Vagina (tissue), 2 donors: ENCODE measurements at regions not wholly inside any gene's neighbourhood (a gene's known extent, or its start where the extent isn't known, plus 50 kb on each side); places are given as distances from the start of the nearest gene placed in this dataset.

Experiments used
- DNase-seq, 2 donors: peaks; one replicate each; pipeline ENCODE4 v3.0.0-alpha.2; 2017; ENCODE audit errors: extremely low spot score in 2 of 2
- H3K27ac ChIP-seq: fragments of 200-600 bp; sonication (generic); one replicate; pipeline ENCODE4 v1.5.1; 2019
- H3K27me3 ChIP-seq: fragments of 200-600 bp; sonication (generic); one replicate; pipeline ENCODE4 v1.5.1; 2019
- H3K36me3 ChIP-seq, 2 donors: fragments of 200-600 bp; sonication (generic); one replicate each; pipeline ENCODE4 v1.5.1; 2017 to 2019
- H3K4me1 ChIP-seq: fragments of 200-600 bp; sonication (generic); one replicate; pipeline ENCODE4 v1.5.1; 2019
- H3K4me3 ChIP-seq, 2 donors: fragments of 200-600 bp; sonication (generic); 1 replicate in 1 of 2; 2 replicates in 1 of 2; pipeline ENCODE4 v1.5.1; 2016 to 2019
- H3K9me3 ChIP-seq: fragments of 200-600 bp; sonication (generic); one replicate; pipeline ENCODE4 v1.5.1; 2019
- CTCF ChIP-seq, 3 experiments: fragments of 450-650 bp in 2 of 3; fragments of 200-600 bp in 1 of 3; sonication (generic) in 1 of 3; IDR thresholded peaks; one replicate each; pipeline ENCODE4 v1.5.1; 2017 to 2019; ENCODE audit warnings: antibody characterized with exemption in 3 of 3, mild to moderate bottlenecking in 2 of 3, moderate library complexity in 2 of 3
- POLR2A ChIP-seq, 2 donors: fragments of 450-650 bp; IDR thresholded peaks; one replicate each; pipeline ENCODE4 v1.6.1; 2017; ENCODE audit warnings: antibody characterized with exemption in 2 of 2, mild to moderate bottlenecking in 2 of 2, moderate library complexity in 2 of 2
- POLR2AphosphoS5 ChIP-seq, 2 donors: sonication (generic); formaldehyde crosslinking; IDR thresholded peaks; one replicate each; pipeline ENCODE4 v1.9.0; 2017; ENCODE audit warnings: antibody characterized with exemption in 2 of 2, mild to moderate bottlenecking in 2 of 2, low read depth in 1 of 2; ENCODE audit not compliant: insufficient read depth in 1 of 2
- intact Hi-C: fragments of 100-400 bp; cut with DNase I; formaldehyde crosslinking; loops from one replicate; pipeline ENCODE4 v1.15.1; 2023

- no peak for DNase-seq
- H3K27me3 ChIP-seq: no peaks in the 10 kb centered on the region
- H3K36me3 ChIP-seq: no peaks in the 10 kb centered on the region
- intact Hi-C loops: no loop called here
- no peaks in the 10 kb centered on the region for H3K9me3 ChIP-seq
- TF ChIP-seq CTCF (IDR thresholded peaks at IDR 0.05) (no peak), POLR2AphosphoS5 (IDR thresholded peaks at IDR 0.05; ENCODE audit: insufficient read depth in 1 of 2, low read depth in 1 of 2) (peak in 1 of 2 donors; percentile 24)
- H3K27ac ChIP-seq: no peak overlapping the region
- H3K4me1 ChIP-seq: no peaks in the 10 kb centered on the region
- no peak overlapping the region for H3K4me3 ChIP-seq
Measured at GRCh38 chr7:96887426-96887825, 117.9 kb upstream of the DLX6 start.

GRCh38 chr7:96899108-96899507 lies 106.2 kb upstream of the DLX6 start:
- H3K4me3 ChIP-seq: no peak overlapping the region
- no peak for DNase-seq
- intact Hi-C loops: no loop called here
- H3K27ac ChIP-seq: no peak overlapping the region
- no peaks in the 10 kb centered on the region for H3K9me3 ChIP-seq
- H3K36me3 ChIP-seq: no peaks in the 10 kb centered on the region
- TF ChIP-seq POLR2A (IDR thresholded peaks at IDR 0.05) (no peak), CTCF (IDR thresholded peaks at IDR 0.05) (no peak), POLR2AphosphoS5 (IDR thresholded peaks at IDR 0.05; ENCODE audit: insufficient read depth in 1 of 2, low read depth in 1 of 2) (no peak)
- no peaks in the 10 kb centered on the region for H3K27me3 ChIP-seq
- H3K4me1 ChIP-seq: no peaks in the 10 kb centered on the region

GRCh38 chr7:96901822-96902445 lies 103.4 kb upstream of the DLX6 start:
- H3K4me1 ChIP-seq: no peaks in the 10 kb centered on the region
- TF ChIP-seq POLR2A (IDR thresholded peaks at IDR 0.05) (no peak), POLR2AphosphoS5 (IDR thresholded peaks at IDR 0.05; ENCODE audit: insufficient read depth in 1 of 2, low read depth in 1 of 2) (peak in 1 of 2 donors; percentile 8)
- no peaks in the 10 kb centered on the region for H3K36me3 ChIP-seq
- no peaks in the 10 kb centered on the region for H3K9me3 ChIP-seq
- intact Hi-C loops: no loop called here
- no peaks in the 10 kb centered on the region for H3K27me3 ChIP-seq
- H3K27ac ChIP-seq: no peak overlapping the region
- DNase-seq: no peak
- H3K4me3 ChIP-seq: no peak overlapping the region

- no peaks in the 10 kb centered on the region for H3K27me3 ChIP-seq
- H3K27ac ChIP-seq: no peak overlapping the region
- no peak for TF ChIP-seq POLR2A (IDR thresholded peaks at IDR 0.05)
- H3K36me3 ChIP-seq: no peaks in the 10 kb centered on the region
- no peaks in the 10 kb centered on the region for H3K9me3 ChIP-seq
- no peaks in the 10 kb centered on the region for H3K4me1 ChIP-seq
- DNase-seq: no peak
- intact Hi-C loops: no loop called here
- no peak overlapping the region for H3K4me3 ChIP-seq
Measured at GRCh38 chr7:96903906-96904305, 101.4 kb upstream of the DLX6 start.

GRCh38 chr7:96910486-96910885 lies 94.9 kb upstream of the DLX6 start:
- intact Hi-C loops: no loop called here
- Histone ChIP-seq H3K36me3 (no peaks in the 10 kb centered on the region), H3K27ac (no peak overlapping the region), H3K27me3 (no peaks in the 10 kb centered on the region), H3K4me3 (no peak overlapping the region), H3K9me3 (no peaks in the 10 kb centered on the region), H3K4me1 (no peaks in the 10 kb centered on the region)
- TF ChIP-seq POLR2AphosphoS5 (IDR thresholded peaks at IDR 0.05; ENCODE audit: insufficient read depth in 1 of 2, low read depth in 1 of 2) (no peak), CTCF (IDR thresholded peaks at IDR 0.05) (no peak), POLR2A (IDR thresholded peaks at IDR 0.05) (no peak)
- no peak for DNase-seq

- Histone ChIP-seq H3K9me3 (no peaks in the 10 kb centered on the region), H3K4me1 (no peaks in the 10 kb centered on the region), H3K36me3 (no peaks in the 10 kb centered on the region), H3K4me3 (no peak overlapping the region), H3K27me3 (no peaks in the 10 kb centered on the region), H3K27ac (no peak overlapping the region)
- DNase-seq: no peak
- intact Hi-C loops: no loop called here
- no peak for TF ChIP-seq CTCF (IDR thresholded peaks at IDR 0.05)
- no peak for TF ChIP-seq POLR2AphosphoS5 (IDR thresholded peaks at IDR 0.05; ENCODE audit: insufficient read depth in 1 of 2, low read depth in 1 of 2)
- TF ChIP-seq POLR2A (IDR thresholded peaks at IDR 0.05): no peak
Measured at GRCh38 chr7:96915029-96915428, 90.3 kb upstream of the DLX6 start.
